ENCODE measurements at regions not wholly inside any gene's neighbourhood (a gene's known extent, or its start where the extent isn't known, plus 50 kb on each side); places are given as distances from the start of the nearest gene placed in this dataset.

GRCh38 chr20:60900618-60901017 lies 351.4 kb upstream of the CDH4 start:
- ATAC-seq (ENCODE audit: insufficient read depth, low FRiP score) (no peak), DNase-seq (no peak)
- H3K27ac ChIP-seq (ENCODE audit: low read depth in 1 of 2, low read length in 1 of 2) = no peak overlapping the region
- TF ChIP-seq, protein P1, sequence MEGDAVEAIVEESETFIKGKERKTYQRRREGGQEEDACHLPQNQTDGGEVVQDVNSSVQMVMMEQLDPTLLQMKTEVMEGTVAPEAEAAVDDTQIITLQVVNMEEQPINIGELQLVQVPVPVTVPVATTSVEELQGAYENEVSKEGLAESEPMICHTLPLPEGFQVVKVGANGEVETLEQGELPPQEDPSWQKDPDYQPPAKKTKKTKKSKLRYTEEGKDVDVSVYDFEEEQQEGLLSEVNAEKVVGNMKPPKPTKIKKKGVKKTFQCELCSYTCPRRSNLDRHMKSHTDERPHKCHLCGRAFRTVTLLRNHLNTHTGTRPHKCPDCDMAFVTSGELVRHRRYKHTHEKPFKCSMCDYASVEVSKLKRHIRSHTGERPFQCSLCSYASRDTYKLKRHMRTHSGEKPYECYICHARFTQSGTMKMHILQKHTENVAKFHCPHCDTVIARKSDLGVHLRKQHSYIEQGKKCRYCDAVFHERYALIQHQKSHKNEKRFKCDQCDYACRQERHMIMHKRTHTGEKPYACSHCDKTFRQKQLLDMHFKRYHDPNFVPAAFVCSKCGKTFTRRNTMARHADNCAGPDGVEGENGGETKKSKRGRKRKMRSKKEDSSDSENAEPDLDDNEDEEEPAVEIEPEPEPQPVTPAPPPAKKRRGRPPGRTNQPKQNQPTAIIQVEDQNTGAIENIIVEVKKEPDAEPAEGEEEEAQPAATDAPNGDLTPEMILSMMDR (IDR thresholded peaks at IDR 0.05; ENCODE audit: control extremely low read depth, extremely low read depth) = no peak
- H3K9ac ChIP-seq (ENCODE audit: insufficient read depth in 1 of 2, low read length in 2 of 2) = no peak overlapping the region
- H3K36me3 ChIP-seq (ENCODE audit: control insufficient read depth in 4 of 4, insufficient read depth in 4 of 4, low read length in 4 of 4) = no peaks in the 10 kb centered on the region
- no peak overlapping the region for H3K4me3 ChIP-seq
- peaks cover 0 to 15% (median 4%) of the 10 kb centered on the region in 4 donors for H3K9me3 ChIP-seq (ENCODE audit: control insufficient read depth in 4 of 4, insufficient read depth in 3 of 4, low read length in 3 of 4)
- H3K27me3 ChIP-seq (ENCODE audit: control insufficient read depth in 3 of 3, insufficient read depth in 3 of 3, low read length in 2 of 3) = peaks cover 0 to 3% (median 0%) of the 10 kb centered on the region in 3 donors
- 46 to 53% methylated on average over 5 of the region's 5 CpGs for WGBS, 2 donors
- peaks cover 0 to 5% (median 0%) of the 10 kb centered on the region in 5 donors for H3K4me1 ChIP-seq (ENCODE audit: control insufficient read depth in 5 of 5, insufficient read depth in 5 of 5, low read length in 5 of 5)

- H3K27me3 ChIP-seq (ENCODE audit: control insufficient read depth in 3 of 3, insufficient read depth in 3 of 3, low read length in 2 of 3) = peaks cover 0 to 3% (median 0%) of the 10 kb centered on the region in 3 donors
- 89 to 97% methylated on average over 1 of the region's 1 CpG for WGBS, 2 donors
- H3K9me3 ChIP-seq (ENCODE audit: control insufficient read depth in 4 of 4, insufficient read depth in 3 of 4, low read length in 3 of 4) = peaks cover 0 to 15% (median 4%) of the 10 kb centered on the region in 4 donors
- H3K9ac ChIP-seq (ENCODE audit: insufficient read depth in 1 of 2, low read length in 2 of 2) = no peak overlapping the region
- H3K4me1 ChIP-seq (ENCODE audit: control insufficient read depth in 5 of 5, insufficient read depth in 5 of 5, low read length in 5 of 5) = peaks cover 0 to 5% (median 0%) of the 10 kb centered on the region in 5 donors
- DNase-seq (no peak), ATAC-seq (ENCODE audit: insufficient read depth, low FRiP score) (no peak)
- TF ChIP-seq, protein P1 (IDR thresholded peaks at IDR 0.05; ENCODE audit: control extremely low read depth, extremely low read depth) = no peak
- no peak overlapping the region for H3K4me3 ChIP-seq
- no peaks in the 10 kb centered on the region for H3K36me3 ChIP-seq (ENCODE audit: control insufficient read depth in 4 of 4, insufficient read depth in 4 of 4, low read length in 4 of 4)
- no peak overlapping the region for H3K27ac ChIP-seq (ENCODE audit: low read depth in 1 of 2, low read length in 1 of 2)
These were observed 350.2 kb upstream of the CDH4 start for GRCh38 chr20:60901831-60902230.

DNA sequence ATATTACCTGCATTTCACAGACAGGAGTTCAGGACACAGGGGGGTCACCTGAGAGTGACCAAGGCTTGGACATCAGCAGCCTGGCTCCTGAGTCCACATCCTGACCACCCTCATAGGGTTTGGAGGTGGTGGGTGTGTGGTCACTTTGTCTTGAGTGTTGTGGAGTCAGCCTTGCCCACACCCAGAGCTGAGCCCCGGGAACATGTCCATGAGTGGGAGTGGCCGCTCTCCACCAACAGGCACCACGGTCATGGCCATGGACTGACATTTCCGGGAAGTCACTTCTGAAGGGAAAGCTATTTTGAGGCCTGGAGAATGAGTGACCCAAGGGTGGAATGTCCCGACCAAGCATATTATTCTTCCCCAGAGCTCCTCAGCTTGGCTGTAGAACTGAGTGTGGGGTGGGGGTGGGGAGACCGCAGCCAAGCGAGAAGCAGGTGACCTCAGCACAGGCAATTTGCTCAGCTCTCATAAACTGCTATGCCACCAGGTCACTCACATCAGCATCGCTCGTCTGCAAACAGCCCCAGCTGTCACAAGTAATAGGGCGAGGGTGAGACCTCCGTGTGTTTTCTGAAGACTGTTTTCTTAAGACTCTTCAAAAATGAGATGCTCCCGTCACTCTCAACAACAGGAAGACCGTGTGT lies 348.6 kb upstream of the CDH4 start:
- Histone ChIP-seq H3K36me3 (ENCODE audit: control insufficient read depth in 4 of 4, insufficient read depth in 4 of 4, low read length in 4 of 4) (no peaks in the 10 kb centered on the region), H3K4me1 (ENCODE audit: control insufficient read depth in 5 of 5, insufficient read depth in 5 of 5, low read length in 5 of 5) (peaks cover 0 to 5% (median 0%) of the 10 kb centered on the region in 5 donors), H3K9me3 (ENCODE audit: control insufficient read depth in 4 of 4, insufficient read depth in 3 of 4, low read length in 3 of 4) (peaks cover 0 to 15% (median 4%) of the 10 kb centered on the region in 4 donors), H3K27ac (ENCODE audit: low read depth in 1 of 2, low read length in 1 of 2) (no peak overlapping the region), H3K9ac (ENCODE audit: insufficient read depth in 1 of 2, low read length in 2 of 2) (no peak overlapping the region), H3K27me3 (ENCODE audit: control insufficient read depth in 3 of 3, insufficient read depth in 3 of 3, low read length in 2 of 3) (peaks cover 0 to 3% (median 0%) of the 10 kb centered on the region in 3 donors), H3K4me3 (no peak overlapping the region)
- ATAC-seq (ENCODE audit: insufficient read depth, low FRiP score) (no peak), DNase-seq (no peak)
- WGBS, 2 donors = 69 to 76% methylated on average over 13 of the region's 13 CpGs
- TF ChIP-seq, protein P1 (IDR thresholded peaks at IDR 0.05; ENCODE audit: control extremely low read depth, extremely low read depth) = no peak

All from lung (tissue), 11 donors.